ENCODE measurements at regions not wholly inside any gene's neighbourhood (a gene's known extent, or its start where the extent isn't known, plus 50 kb on each side); places are given as distances from the start of the nearest gene placed in this dataset.

GRCh38 chr1:87799451-87799850 lies 470.8 kb downstream of the LMO4 start:
- no peaks in the 10 kb centered on the region for H3K27me3 ChIP-seq
- no peaks in the 10 kb centered on the region for H3K36me3 ChIP-seq (replicated peaks in 1 of 2; ENCODE audit: insufficient read depth in 1 of 2, low read depth in 2 of 2)
- H3K27ac ChIP-seq, result no peak overlapping the region
- H3K4me1 ChIP-seq, result peaks cover 38% of the 10 kb centered on the region
- DNase-seq (no peak), ATAC-seq (no peak)
- no peak for TF ChIP-seq CTCF (IDR thresholded peaks at IDR 0.05)
- TF ChIP-seq POLR2A (IDR thresholded peaks at IDR 0.05), result no peak
- H3K9me3 ChIP-seq, result no peaks in the 10 kb centered on the region
- intact Hi-C loops (cut with DNase I), result no loop called here
- 95 to 97% methylated on average over 7 of the region's 7 CpGs for WGBS, 2 donors
- H3K4me3 ChIP-seq, result no peak overlapping the region

- H3K9me3 ChIP-seq, result no peaks in the 10 kb centered on the region
- no peaks in the 10 kb centered on the region for H3K36me3 ChIP-seq (replicated peaks in 1 of 2; ENCODE audit: insufficient read depth in 1 of 2, low read depth in 2 of 2)
- peaks cover 34% of the 10 kb centered on the region for H3K4me1 ChIP-seq
- intact Hi-C loops (cut with DNase I), result no loop called here
- H3K4me3 ChIP-seq, result no peak overlapping the region
- ATAC-seq (no peak), DNase-seq (no peak)
- TF ChIP-seq POLR2A (IDR thresholded peaks at IDR 0.05) (no peak), CTCF (IDR thresholded peaks at IDR 0.05) (no peak)
- no peaks in the 10 kb centered on the region for H3K27me3 ChIP-seq
- H3K27ac ChIP-seq, result no peak overlapping the region
Measured at GRCh38 chr1:87800006-87800405, 471.3 kb downstream of the LMO4 start.

- TF ChIP-seq POLR2A (IDR thresholded peaks at IDR 0.05), result no peak
- TF ChIP-seq CTCF (IDR thresholded peaks at IDR 0.05), result no peak
- H3K36me3 ChIP-seq (replicated peaks in 1 of 2; ENCODE audit: insufficient read depth in 1 of 2, low read depth in 2 of 2), result no peaks in the 10 kb centered on the region
- H3K9me3 ChIP-seq, result no peaks in the 10 kb centered on the region
- no peaks in the 10 kb centered on the region for H3K27me3 ChIP-seq
- H3K27ac ChIP-seq, result no peak overlapping the region
- H3K4me1 ChIP-seq, result peaks cover 9% of the 10 kb centered on the region
- H3K4me3 ChIP-seq, result no peak overlapping the region
- intact Hi-C loops (cut with DNase I), result no loop called here
- DNase-seq (no peak), ATAC-seq (no peak)
Measured at GRCh38 chr1:87803375-87803774, 474.7 kb downstream of the LMO4 start.

GRCh38 chr1:87804128-87804527 lies 475.4 kb downstream of the LMO4 start:
- DNase-seq (no peak), ATAC-seq (no peak)
- TF ChIP-seq CTCF (IDR thresholded peaks at IDR 0.05) (no peak), POLR2A (IDR thresholded peaks at IDR 0.05) (no peak)
- intact Hi-C loops (cut with DNase I), result no loop called here
- H3K4me3 ChIP-seq, result no peak overlapping the region
- no peaks in the 10 kb centered on the region for H3K27me3 ChIP-seq
- no peaks in the 10 kb centered on the region for H3K9me3 ChIP-seq
- no peak overlapping the region for H3K27ac ChIP-seq
- no peaks in the 10 kb centered on the region for H3K36me3 ChIP-seq (replicated peaks in 1 of 2; ENCODE audit: insufficient read depth in 1 of 2, low read depth in 2 of 2)
- WGBS, 2 donors, result 53 to 64% methylated on average over 2 of the region's 2 CpGs
- H3K4me1 ChIP-seq, result peaks cover 9% of the 10 kb centered on the region

- H3K9me3 ChIP-seq, result no peaks in the 10 kb centered on the region
- 44 to 47% methylated on average over 14 of the region's 14 CpGs for WGBS, 2 donors
- no peak overlapping the region for H3K4me3 ChIP-seq
- peak overlapping the region; percentile 5 to 75 (median 63) for H3K27ac ChIP-seq
- intact Hi-C loops (cut with DNase I), result no loop called here
- peak in 2 of 4 donors; percentile 18 to 24 for DNase-seq
- peaks cover 9% of the 10 kb centered on the region for H3K4me1 ChIP-seq
- H3K27me3 ChIP-seq, result no peaks in the 10 kb centered on the region
- no peak for TF ChIP-seq POLR2A (IDR thresholded peaks at IDR 0.05)
- no peak for TF ChIP-seq CTCF (IDR thresholded peaks at IDR 0.05)
- H3K36me3 ChIP-seq (replicated peaks in 1 of 2; ENCODE audit: insufficient read depth in 1 of 2, low read depth in 2 of 2), result no peaks in the 10 kb centered on the region
- ATAC-seq, result peak; percentile 88
Measured at GRCh38 chr1:87805666-87806378, 477.1 kb downstream of the LMO4 start.

Measured in body of pancreas (tissue), 4 donors.